Activated CD4-positive, alpha-beta T cell treated with anti-CD3 and anti-CD28 coated beads, Interleukin-2, amount 10 ng/mL, durations not matched to agents 7 days and 5 days (primary cell): ENCODE measurements at regions not wholly inside any gene's neighbourhood (a gene's known extent, or its start where the extent isn't known, plus 50 kb on each side); places are given as distances from the start of the nearest gene placed in this dataset.

Experiments used
- CTCF ChIA-PET: fragments of 350-600 bp; sonication (Branson Sonifier 250); formaldehyde crosslinking; loops from one replicate; lab custom pipeline; 2021; ENCODE audit warnings: antibody characterized with exemption; lab: Charles Lee
- POLR2A ChIA-PET: fragments of 350-600 bp; sonication (Branson Sonifier 250); formaldehyde crosslinking; loops from one replicate; lab custom pipeline; 2021; ENCODE audit warnings: antibody characterized with exemption; lab: Charles Lee
- DNase-seq: peaks from one replicate; pipeline ENCODE4 v3.0.0-alpha.2; 2020
- H3K27ac Mint-ChIP-seq: one replicate; pipeline ENCODE4 v1.8.0; 2021; ENCODE audit warnings: mild to moderate bottlenecking, moderate library complexity, mixed read lengths
- H3K27me3 Mint-ChIP-seq: one replicate; pipeline ENCODE4 v1.8.0; 2021; ENCODE audit warnings: mixed read lengths
- H3K36me3 Mint-ChIP-seq: one replicate; pipeline ENCODE4 v1.8.0; 2021; ENCODE audit warnings: low read depth, mixed read lengths
- H3K4me1 Mint-ChIP-seq: one replicate; pipeline ENCODE4 v1.8.0; 2021; ENCODE audit warnings: mixed read lengths
- H3K4me3 Mint-ChIP-seq: one replicate; pipeline ENCODE4 v1.8.0; 2021; ENCODE audit warnings: mild to moderate bottlenecking, moderate library complexity, mixed read lengths
- H3K9me3 Mint-ChIP-seq: one replicate; pipeline ENCODE4 v1.8.0; 2021; ENCODE audit warnings: mixed read lengths

DNA sequence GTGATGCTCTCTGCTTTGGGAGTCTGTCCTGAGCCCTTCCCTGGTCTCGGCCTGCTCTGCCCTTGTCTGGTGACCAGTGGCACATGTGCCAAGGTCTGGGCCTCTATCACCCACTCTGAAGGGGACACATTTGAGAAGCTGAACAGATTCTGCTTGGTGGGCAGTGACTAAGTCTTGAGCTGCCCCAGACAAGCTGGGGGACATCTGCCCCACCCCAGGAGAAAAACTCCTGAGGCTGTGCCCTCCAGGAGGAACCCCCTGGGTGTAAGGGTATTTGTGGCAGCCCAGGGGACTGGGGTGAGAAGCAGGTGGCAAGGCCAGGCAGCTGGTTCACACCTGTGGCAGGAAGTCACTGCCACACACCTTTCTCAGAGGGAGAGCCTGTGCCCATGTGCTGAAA is 342.1 kb downstream of the DYSF start:
- Mint-ChIP-seq H3K27ac (no peak overlapping the region), H3K9me3 (no peaks in the 10 kb centered on the region), H3K4me3 (no peak overlapping the region), H3K36me3 (no peaks in the 10 kb centered on the region), H3K4me1 (no peaks in the 10 kb centered on the region), H3K27me3 (no peaks in the 10 kb centered on the region)
- CTCF ChIA-PET, result no interaction called here
- POLR2A ChIA-PET, result no interaction called here
- DNase-seq, result no peak

DNA sequence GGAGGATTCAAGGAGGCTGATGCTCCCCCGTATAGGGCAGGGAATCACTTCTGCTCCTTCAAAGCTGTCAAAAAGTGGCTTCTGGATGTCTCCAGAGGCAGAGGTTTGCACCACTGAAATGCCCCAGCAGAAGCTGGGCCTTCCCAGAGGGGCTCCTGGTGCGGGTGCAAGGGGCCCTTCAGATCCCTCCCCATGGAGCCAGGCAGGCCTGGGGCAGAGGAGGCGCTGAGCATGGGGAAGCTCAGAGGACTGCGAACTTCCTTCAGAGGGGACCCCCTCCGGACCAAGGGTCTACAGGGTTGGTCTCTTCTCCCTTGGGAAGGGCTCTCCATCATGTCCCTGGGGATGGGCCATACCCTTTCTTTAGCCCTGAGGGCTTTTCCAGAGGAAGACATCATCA is 341.2 kb downstream of the DYSF start:
- Mint-ChIP-seq H3K4me1 (no peaks in the 10 kb centered on the region), H3K4me3 (no peak overlapping the region), H3K9me3 (no peaks in the 10 kb centered on the region), H3K27me3 (no peaks in the 10 kb centered on the region), H3K27ac (no peak overlapping the region), H3K36me3 (no peaks in the 10 kb centered on the region)
- ChIA-PET CTCF (no interaction called here), POLR2A (no interaction called here)
- no peak for DNase-seq

DNA sequence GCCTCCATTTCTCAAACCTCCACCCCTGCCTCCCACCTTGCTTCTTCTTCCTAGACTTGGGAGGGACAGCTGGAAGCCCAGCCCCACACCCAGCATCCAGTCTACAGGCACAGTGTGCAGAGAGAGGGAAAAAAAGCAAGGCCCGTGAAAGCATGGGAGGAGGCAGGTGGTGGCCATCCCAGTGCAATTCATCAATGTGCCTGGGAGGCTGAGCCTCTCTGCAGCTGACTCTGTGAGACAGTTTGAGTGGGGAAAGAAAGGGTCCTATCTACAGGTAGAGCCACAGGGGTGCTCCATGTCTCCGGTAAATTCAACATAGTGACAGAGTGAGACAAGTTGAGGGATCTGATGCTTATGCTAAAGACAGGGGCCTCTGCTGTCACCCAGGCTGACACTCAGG is 340.6 kb downstream of the DYSF start:
- POLR2A ChIA-PET, result no interaction called here
- no peak for DNase-seq
- no peaks in the 10 kb centered on the region for H3K36me3 Mint-ChIP-seq
- H3K9me3 Mint-ChIP-seq, result no peaks in the 10 kb centered on the region
- no peaks in the 10 kb centered on the region for H3K4me1 Mint-ChIP-seq
- CTCF ChIA-PET, result no interaction called here
- H3K27me3 Mint-ChIP-seq, result no peaks in the 10 kb centered on the region
- no peak overlapping the region for H3K4me3 Mint-ChIP-seq
- H3K27ac Mint-ChIP-seq, result no peak overlapping the region

DNA sequence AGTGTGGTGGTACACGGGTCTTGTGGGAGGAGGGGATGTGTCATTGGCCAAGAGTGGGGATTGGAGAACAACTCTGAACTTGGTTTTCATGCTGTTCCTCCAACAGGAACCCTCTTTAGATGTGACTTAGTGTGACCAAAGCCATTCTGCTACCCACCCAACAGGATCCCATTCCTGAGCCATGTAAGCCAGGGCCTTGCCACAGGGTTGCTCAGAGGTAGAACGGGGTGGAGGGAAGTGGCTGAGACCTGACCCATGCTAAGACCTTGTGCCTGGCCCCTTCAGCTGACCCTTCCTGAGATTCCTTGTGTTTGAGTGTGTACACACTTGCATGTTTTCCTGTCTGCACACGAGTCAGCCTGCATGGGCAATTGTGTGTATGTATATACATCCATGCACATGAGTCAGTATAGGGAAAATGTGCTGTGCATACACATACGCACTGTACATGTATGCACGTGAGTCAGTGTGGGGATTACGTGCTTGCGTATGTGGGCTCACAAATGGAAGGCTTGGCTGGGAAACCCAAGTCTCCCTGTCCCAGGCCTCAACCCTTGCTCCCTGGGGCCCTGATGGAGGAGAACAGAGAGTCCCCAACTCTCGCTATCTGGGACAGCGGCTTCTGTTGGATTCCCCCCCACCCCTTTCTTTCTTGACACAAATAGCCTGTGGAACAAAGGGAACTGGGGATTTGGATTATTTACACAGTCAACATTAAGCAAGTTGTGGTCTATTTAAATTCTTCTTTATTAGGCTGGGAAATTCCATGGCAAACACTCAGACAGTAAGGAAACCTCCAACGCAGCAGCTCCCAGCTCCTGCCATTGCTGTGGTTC is 339.8 kb downstream of the DYSF start:
- DNase-seq, result no peak
- ChIA-PET POLR2A (no interaction called here), CTCF (no interaction called here)
- H3K4me1 Mint-ChIP-seq, result no peaks in the 10 kb centered on the region
- no peak overlapping the region for H3K4me3 Mint-ChIP-seq
- no peaks in the 10 kb centered on the region for H3K9me3 Mint-ChIP-seq
- no peaks in the 10 kb centered on the region for H3K36me3 Mint-ChIP-seq
- H3K27me3 Mint-ChIP-seq, result no peaks in the 10 kb centered on the region
- no peak overlapping the region for H3K27ac Mint-ChIP-seq

DNA sequence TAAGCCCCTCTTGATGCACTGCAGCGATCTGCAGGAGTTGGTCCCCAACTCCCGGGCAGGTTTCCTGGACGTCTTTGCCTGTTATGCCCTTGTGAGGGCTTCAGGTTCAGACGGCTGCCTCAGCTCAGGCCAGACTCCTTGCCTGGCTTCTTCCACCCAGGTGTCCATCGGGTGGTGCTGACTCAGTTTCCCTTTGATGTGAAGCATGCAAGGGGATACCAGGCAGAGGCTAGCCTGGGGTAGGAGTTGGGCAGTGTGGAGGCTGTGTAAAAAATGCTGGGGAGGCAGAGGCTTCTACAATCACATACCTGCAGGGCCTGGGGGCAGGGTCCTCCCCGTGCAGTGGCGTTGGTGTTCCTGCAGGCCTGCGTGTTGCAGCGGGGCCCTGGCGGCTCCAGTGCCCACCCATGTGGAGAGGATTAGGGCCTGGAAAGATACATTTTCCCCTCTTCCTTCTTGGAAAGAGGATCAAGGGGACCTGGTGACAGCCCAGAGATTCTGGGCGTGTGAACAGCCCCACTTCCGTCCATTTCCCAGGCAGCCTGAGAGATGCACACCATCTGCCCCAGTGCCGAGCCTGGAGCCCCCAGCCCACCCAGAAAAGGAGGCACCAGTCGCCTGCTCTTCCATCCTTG is 338.3 kb downstream of the DYSF start:
- DNase-seq, result no peak
- CTCF ChIA-PET, result interaction anchor here (1.0 kb wide), 1 partner anchor 10 kb away, joined by 3 read pairs; no protein-coding TSS in a partner anchor

DNA sequence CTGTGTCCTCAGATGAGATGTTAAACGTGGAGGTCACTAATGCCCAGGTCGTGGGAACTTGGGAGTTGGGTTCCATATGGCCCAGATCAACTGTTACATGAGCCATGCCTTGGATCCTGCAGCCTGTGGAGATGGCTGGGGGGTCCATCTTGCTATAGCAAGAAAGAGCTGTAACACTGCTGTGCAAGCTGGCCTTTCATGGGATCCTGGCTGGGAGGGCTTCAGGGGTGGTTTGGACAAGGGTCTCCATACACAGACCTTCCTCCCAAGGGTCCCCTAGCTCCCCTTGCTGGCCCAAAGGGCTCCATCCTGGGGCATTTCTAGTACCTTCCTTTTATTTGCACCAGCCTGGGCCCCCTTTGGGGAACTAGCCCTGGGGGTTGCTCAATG is 337.7 kb downstream of the DYSF start:
- no peak for DNase-seq
- Mint-ChIP-seq H3K27me3 (no peaks in the 10 kb centered on the region), H3K4me1 (no peaks in the 10 kb centered on the region)

More for the DNA sequence above, 338.3 kb downstream of the DYSF start:
- no peak overlapping the region for H3K4me3 Mint-ChIP-seq
- no peaks in the 10 kb centered on the region for H3K4me1 Mint-ChIP-seq
- POLR2A ChIA-PET, result no interaction called here
- H3K27me3 Mint-ChIP-seq, result no peaks in the 10 kb centered on the region
- no peak overlapping the region for H3K27ac Mint-ChIP-seq
- H3K36me3 Mint-ChIP-seq, result no peaks in the 10 kb centered on the region
- no peaks in the 10 kb centered on the region for H3K9me3 Mint-ChIP-seq

DNA sequence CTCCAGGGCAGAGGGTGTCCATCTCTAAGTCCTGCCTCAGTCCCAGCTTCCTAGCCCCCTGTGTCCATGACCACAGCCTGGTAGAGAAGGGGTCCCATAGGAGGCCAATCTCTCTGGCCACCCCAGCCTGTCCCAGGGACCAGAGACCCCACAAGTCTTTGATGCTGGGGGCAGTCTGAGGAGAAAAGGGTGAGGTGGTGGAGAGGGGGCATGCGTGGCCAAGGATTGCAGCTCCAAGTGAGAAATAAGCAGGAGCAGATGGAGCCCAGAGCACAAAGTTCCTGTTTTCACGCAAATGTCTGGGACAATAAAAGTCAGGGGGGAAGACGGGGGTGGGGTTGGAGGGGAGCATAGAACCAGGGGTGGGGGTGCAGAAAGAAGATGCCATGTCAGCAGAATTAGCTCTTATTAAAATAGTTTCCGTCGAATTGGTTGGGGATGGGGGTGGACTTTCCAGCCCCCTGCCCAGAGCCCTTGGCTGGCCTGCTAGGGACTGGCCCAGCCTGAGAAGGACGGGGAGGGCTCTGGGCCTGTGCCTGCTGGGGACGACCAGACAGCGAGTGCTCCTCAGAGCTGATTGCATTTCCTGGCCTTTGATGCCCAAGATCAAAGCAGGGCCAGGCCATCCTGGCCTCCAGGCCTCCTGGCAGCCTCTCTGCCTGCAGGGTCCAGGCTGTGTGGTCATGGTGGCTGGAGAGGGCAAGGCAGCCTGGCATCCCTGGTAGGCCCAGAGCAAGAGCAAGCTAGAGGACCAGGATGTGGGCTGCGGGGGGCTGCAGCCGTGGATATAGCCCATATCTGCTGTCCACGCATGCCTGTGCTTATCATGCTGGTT is 337.1 kb downstream of the DYSF start:
- Mint-ChIP-seq H3K36me3 (no peaks in the 10 kb centered on the region), H3K4me1 (no peaks in the 10 kb centered on the region), H3K27ac (no peak overlapping the region), H3K9me3 (no peaks in the 10 kb centered on the region), H3K27me3 (no peaks in the 10 kb centered on the region), H3K4me3 (no peak overlapping the region)
- ChIA-PET CTCF (no interaction called here), POLR2A (no interaction called here)
- no peak for DNase-seq

More for the DNA sequence above, 337.7 kb downstream of the DYSF start:
- ChIA-PET POLR2A (no interaction called here), CTCF (interaction anchor here (1.0 kb wide), 1 partner anchor 10 kb away, joined by 3 read pairs; no protein-coding TSS in a partner anchor)
- no peak overlapping the region for H3K27ac Mint-ChIP-seq
- no peaks in the 10 kb centered on the region for H3K9me3 Mint-ChIP-seq
- H3K36me3 Mint-ChIP-seq, result no peaks in the 10 kb centered on the region
- no peak overlapping the region for H3K4me3 Mint-ChIP-seq

DNA sequence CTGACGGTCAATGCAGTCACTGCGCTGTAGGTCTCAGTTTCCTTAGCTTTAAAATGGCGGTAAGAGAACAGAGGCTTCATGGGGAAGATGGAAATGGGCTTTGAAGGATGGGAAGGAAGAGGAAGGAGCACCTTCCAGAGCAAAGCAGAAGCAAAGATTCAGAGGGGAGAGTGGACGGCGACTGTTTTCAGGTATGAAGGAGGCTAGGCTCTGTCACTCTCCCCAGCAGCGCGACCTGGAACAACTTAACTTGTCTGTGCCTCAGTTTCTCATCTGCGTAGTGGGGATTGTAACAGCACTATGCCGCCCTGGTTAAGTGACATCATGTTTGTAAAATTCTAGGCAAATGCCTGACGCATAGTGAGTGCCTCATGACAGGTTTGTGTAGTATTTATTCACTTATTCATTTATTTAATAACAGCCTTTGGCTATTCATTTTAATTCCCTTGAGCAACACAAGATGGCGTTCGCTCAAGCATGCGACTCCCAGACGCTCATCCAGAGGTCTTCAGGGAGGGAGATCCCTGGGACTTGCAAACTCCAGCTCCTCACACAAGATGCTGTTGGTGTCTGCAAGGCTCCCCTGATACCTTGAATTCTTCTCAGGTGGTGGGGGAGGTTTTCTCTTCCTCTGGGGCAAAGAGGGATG is 336.3 kb downstream of the DYSF start:
- CTCF ChIA-PET, result no interaction called here
- DNase-seq, result no peak
- Mint-ChIP-seq H3K36me3 (no peaks in the 10 kb centered on the region), H3K9me3 (no peaks in the 10 kb centered on the region), H3K27me3 (no peaks in the 10 kb centered on the region), H3K4me1 (no peaks in the 10 kb centered on the region), H3K4me3 (no peak overlapping the region), H3K27ac (no peak overlapping the region)
- POLR2A ChIA-PET, result no interaction called here

DNA sequence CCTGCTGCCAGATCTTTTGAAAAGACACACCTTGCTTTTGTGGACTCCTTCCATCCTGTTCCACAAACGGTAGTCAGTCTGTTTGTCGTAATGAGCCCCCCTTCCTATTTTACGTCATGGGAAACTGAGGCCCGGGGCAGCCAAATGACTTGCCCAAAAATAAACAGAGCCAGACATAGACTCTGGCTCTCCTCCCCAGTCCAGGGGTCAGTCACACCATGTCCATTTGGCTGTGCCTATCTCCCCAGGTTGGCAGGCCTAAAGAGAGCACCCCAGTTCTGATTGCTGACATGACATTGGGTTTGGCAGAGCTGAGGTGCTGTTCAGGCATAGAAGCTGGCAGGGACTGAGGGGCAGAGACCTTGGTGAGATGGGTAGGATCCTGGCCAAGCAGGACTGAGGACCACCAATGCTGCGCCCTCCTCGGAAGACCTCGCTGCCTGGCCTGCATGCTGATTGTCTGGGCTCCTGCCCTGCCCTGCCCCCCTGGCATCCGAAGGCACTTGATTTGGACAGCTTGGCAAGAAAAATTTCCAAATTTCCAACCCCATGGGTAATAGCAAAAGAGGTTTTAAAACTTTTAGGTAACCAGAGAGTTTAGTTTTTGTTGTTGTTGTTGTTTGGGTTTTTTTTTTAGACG is 335.4 kb downstream of the DYSF start:
- no peaks in the 10 kb centered on the region for H3K4me1 Mint-ChIP-seq
- no peak overlapping the region for H3K4me3 Mint-ChIP-seq
- no peak overlapping the region for H3K27ac Mint-ChIP-seq
- no peak for DNase-seq
- CTCF ChIA-PET, result no interaction called here
- POLR2A ChIA-PET, result no interaction called here
- H3K36me3 Mint-ChIP-seq, result no peaks in the 10 kb centered on the region
- no peaks in the 10 kb centered on the region for H3K27me3 Mint-ChIP-seq
- H3K9me3 Mint-ChIP-seq, result no peaks in the 10 kb centered on the region

DNA sequence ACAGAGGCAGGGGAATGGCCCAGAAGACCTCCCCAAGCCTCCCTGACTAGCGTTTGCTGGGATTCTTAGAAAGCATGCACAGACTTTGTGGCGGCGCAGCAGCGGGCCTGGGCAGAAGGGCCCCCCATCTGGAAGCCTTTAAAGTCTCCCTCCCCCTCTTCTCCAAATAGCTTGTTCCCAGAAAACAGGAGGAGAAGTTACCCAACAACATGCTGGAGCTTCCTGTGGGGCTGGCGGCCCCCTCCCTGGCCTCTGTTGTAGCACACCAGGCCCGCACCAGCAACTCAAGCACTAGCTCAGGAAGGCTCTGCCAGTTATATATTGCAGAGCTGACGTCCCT is 334.8 kb downstream of the DYSF start:
- CTCF ChIA-PET, result no interaction called here
- Mint-ChIP-seq H3K4me3 (no peak overlapping the region), H3K27ac (no peak overlapping the region), H3K36me3 (no peaks in the 10 kb centered on the region), H3K9me3 (no peaks in the 10 kb centered on the region), H3K27me3 (no peaks in the 10 kb centered on the region), H3K4me1 (no peaks in the 10 kb centered on the region)
- no peak for DNase-seq
- POLR2A ChIA-PET, result no interaction called here

DNA sequence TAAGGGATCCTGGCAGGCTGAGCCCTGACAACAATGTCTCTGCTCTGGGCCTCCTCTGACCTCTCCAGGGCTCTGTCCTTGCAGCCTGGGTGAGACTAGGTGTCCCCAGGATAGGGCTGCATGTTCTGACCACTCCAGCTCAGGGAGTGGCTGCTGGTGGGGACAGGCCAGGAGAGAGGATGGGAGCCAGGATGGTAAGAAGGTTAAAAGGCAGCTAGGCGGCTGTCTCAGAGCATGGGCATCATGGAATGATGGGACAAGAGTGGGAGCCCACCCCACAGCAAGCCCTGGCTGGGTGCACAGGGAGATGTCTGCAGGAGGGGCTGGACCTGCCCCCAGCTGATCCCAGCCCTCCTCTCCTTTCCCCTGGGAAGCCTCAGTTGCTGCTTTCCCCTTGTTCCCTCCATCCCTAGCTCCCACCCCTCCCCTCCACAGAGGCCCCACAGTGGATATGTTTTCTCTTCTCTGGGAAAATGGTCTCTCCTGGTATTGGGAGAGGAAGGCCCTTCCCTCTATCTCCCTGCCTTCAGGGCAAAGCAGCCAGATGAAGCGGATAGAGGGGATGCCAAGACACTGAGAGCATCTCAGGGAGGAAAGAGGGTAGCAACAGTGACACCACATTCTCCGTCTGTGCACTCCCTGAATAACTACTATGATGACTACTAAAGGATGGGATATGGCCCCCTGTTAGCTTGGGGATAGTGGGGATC is 334.3 kb downstream of the DYSF start:
- no peak for DNase-seq
- Mint-ChIP-seq H3K36me3 (no peaks in the 10 kb centered on the region), H3K27ac (no peak overlapping the region), H3K4me3 (no peak overlapping the region), H3K4me1 (no peaks in the 10 kb centered on the region), H3K27me3 (no peaks in the 10 kb centered on the region), H3K9me3 (no peaks in the 10 kb centered on the region)
- ChIA-PET CTCF (no interaction called here), POLR2A (no interaction called here)

DNA sequence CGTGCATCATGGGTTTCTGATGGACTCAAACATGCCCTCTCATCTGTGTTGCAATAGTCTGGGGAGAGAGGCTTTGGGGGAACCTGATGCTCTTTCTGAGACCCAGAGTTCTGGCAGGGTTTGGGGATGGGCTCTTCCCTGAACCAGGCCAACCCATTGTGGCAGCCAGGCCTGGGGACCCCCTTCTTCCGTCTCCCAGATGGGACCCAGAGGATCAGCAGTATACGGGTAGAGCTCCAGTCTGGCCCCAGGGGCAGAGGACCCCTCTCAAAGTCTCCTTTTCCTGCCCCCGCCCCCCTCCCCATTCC is 333.7 kb downstream of the DYSF start:
- H3K4me3 Mint-ChIP-seq, result no peak overlapping the region
- no peaks in the 10 kb centered on the region for H3K4me1 Mint-ChIP-seq
- DNase-seq, result no peak
- no peaks in the 10 kb centered on the region for H3K36me3 Mint-ChIP-seq
- H3K9me3 Mint-ChIP-seq, result no peaks in the 10 kb centered on the region
- ChIA-PET CTCF (no interaction called here), POLR2A (no interaction called here)
- no peaks in the 10 kb centered on the region for H3K27me3 Mint-ChIP-seq
- no peak overlapping the region for H3K27ac Mint-ChIP-seq
